Ascending aorta (tissue), 2 donors: ENCODE measurements at regions not wholly inside any gene's neighbourhood (a gene's known extent, or its start where the extent isn't known, plus 50 kb on each side); places are given as distances from the start of the nearest gene placed in this dataset.

Experiments used
- DNase-seq, 2 donors: peaks; one replicate each; pipeline ENCODE4 v3.0.0-alpha.2; 2019; ENCODE audit warnings: low spot score in 2 of 2
- H3K27ac ChIP-seq, 2 donors: fragments of 200-600 bp; sonication (generic); one replicate each; pipeline ENCODE4 v1.5.1; 2016 to 2017; ENCODE audit warnings: mild to moderate bottlenecking in 1 of 2
- H3K27me3 ChIP-seq: fragments of 200-600 bp; sonication (generic); one replicate; pipeline ENCODE4 v1.5.1; 2017
- H3K36me3 ChIP-seq, 2 donors: fragments of 200-600 bp; sonication (generic); one replicate each; pipeline ENCODE4 v1.5.1; 2016
- H3K4me1 ChIP-seq, 2 donors: fragments of 200-600 bp; sonication (generic); one replicate each; pipeline ENCODE4 v1.5.1; 2016 to 2017; ENCODE audit warnings: mild to moderate bottlenecking in 1 of 2
- H3K4me3 ChIP-seq, 2 donors: fragments of 200-600 bp; sonication (generic); one replicate each; pipeline ENCODE4 v1.5.1; 2016 to 2017; ENCODE audit warnings: mild to moderate bottlenecking in 1 of 2
- H3K9me3 ChIP-seq, 2 donors: fragments of 200-600 bp; sonication (generic); one replicate each; pipeline ENCODE4 v1.5.1; 2016
- intact Hi-C: fragments of 100-400 bp; cut with DNase I; formaldehyde crosslinking; loops from one replicate; pipeline ENCODE4 v1.15.1; 2023
- TF ChIP-seq, protein P1 (sequence below), 3 experiments: fragments of 200-600 bp in 2 of 3; fragments of 450-650 bp in 1 of 3; sonication (generic) in 2 of 3; IDR thresholded peaks; one replicate each; pipeline ENCODE4 v1.5.1; 2016 to 2019; ENCODE audit warnings: antibody characterized with exemption in 3 of 3, mild to moderate bottlenecking in 1 of 3, moderate library complexity in 1 of 3

DNA sequence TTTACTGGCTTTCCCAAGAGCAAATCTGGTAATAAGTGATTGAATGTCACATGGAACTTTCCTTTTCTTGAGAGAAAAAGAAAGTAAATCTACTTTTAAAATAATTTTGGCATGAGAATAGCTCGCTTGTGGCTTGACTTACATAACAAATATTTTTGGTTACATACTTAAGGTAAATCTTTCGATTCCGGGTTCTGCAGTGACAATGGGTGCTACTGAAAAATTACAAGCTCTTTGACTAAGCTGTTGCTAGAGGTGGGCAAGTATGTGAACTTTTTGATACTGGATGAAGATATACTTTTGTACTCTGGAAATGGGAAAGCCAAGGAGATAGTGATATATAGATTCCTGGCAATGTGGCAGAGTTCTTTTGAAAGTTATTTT is 51.9 kb upstream of the OTOL1 start:
- Histone ChIP-seq H3K27ac (no peak overlapping the region), H3K27me3 (no peaks in the 10 kb centered on the region), H3K4me3 (no peak overlapping the region), H3K36me3 (no peaks in the 10 kb centered on the region), H3K4me1 (no peaks in the 10 kb centered on the region), H3K9me3 (no peaks in the 10 kb centered on the region)
- TF ChIP-seq, protein P1, sequence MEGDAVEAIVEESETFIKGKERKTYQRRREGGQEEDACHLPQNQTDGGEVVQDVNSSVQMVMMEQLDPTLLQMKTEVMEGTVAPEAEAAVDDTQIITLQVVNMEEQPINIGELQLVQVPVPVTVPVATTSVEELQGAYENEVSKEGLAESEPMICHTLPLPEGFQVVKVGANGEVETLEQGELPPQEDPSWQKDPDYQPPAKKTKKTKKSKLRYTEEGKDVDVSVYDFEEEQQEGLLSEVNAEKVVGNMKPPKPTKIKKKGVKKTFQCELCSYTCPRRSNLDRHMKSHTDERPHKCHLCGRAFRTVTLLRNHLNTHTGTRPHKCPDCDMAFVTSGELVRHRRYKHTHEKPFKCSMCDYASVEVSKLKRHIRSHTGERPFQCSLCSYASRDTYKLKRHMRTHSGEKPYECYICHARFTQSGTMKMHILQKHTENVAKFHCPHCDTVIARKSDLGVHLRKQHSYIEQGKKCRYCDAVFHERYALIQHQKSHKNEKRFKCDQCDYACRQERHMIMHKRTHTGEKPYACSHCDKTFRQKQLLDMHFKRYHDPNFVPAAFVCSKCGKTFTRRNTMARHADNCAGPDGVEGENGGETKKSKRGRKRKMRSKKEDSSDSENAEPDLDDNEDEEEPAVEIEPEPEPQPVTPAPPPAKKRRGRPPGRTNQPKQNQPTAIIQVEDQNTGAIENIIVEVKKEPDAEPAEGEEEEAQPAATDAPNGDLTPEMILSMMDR (IDR thresholded peaks at IDR 0.05), result no peak
- no peak for DNase-seq
- intact Hi-C loops, result no loop called here

DNA sequence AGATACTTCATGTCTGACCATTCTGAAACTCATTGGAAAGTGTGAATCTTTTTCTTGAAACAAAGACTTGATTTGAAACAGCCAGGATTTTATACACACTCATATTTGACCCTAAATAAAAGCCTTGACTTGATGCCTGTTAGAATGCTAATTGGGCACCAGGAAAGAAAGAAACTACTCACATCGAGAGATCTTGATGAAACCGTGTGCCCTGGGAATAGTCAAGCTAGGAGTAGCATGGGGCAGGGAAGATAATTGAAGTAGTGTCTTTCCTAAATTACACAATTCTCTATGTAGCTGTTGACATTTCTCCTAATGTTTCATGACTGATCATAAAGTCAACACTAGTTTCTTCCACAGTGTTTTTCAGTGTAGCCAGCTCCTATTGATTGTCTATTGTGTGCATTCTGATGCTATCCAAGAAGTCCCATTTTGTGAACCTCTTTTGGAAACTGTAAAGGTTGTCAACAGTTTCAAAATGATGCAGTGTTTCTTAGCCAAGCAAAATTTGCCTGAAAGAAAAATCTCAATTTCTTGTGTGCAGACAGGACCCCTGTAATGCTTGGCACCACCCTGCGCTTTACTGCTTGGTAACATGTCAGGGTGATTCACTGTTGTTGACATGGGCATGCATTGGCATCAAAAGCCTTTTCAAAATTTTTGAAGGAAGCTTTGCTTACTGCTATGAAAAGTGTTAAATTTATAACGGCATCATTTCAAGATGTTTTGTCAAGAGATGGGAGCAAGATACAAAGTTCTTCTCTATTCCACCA is 52.5 kb upstream of the OTOL1 start:
- Histone ChIP-seq H3K27me3 (no peaks in the 10 kb centered on the region), H3K27ac (no peak overlapping the region), H3K4me1 (no peaks in the 10 kb centered on the region), H3K9me3 (no peaks in the 10 kb centered on the region), H3K4me3 (no peak overlapping the region), H3K36me3 (no peaks in the 10 kb centered on the region)
- DNase-seq, result no peak
- TF ChIP-seq, protein P1 (IDR thresholded peaks at IDR 0.05), result no peak
- intact Hi-C loops, result no loop called here

DNA sequence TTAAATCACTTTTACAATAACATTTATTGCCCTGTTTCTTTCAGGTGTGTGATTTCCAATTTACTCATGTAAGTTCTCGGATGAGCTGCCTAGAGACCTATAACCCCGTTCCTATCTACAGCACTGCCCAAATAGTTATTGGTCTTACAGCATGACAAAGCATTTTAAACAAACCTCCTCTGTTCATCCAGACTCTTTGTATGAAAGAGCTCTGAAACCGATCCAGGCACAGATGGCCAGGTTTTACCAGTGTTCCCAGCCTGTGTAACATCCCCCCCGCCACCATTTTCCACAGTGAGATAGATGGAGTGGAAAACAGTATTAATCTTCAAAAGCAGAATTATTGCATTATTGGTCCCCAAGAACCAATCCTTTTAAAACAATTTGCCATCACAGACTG is 59.0 kb upstream of the SPTSSB start:
- TF ChIP-seq, protein P1 (IDR thresholded peaks at IDR 0.05), result no peak
- Histone ChIP-seq H3K4me1 (no peaks in the 10 kb centered on the region), H3K27ac (no peak overlapping the region), H3K9me3 (no peaks in the 10 kb centered on the region), H3K27me3 (no peaks in the 10 kb centered on the region), H3K4me3 (no peak overlapping the region), H3K36me3 (no peaks in the 10 kb centered on the region)
- no peak for DNase-seq
- intact Hi-C loops, result no loop called here

DNA sequence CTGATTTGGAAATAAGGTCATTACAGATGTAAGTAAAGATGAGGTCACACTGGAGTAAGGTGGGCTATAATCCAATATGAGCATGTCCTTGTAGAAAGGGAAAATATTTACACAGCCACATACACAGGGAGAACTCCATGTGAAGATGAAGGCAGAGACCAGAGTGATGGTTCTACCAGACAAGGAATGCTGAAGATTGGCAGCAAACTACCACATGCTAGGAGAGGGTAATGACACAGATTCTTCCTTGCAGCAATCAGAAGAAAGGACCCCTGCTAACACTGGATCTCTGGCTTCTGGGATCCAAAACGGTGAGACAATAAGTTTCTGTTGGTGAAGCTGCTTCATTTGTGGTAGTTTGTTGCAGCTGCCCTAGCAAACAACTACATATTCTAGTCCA is 56.0 kb upstream of the SPTSSB start:
- intact Hi-C loops, result loop anchor here (10.0 kb wide), 2 partner anchors 503 to 723 kb away; no protein-coding TSS in a partner anchor
- Histone ChIP-seq H3K4me3 (no peak overlapping the region), H3K36me3 (no peaks in the 10 kb centered on the region), H3K4me1 (no peaks in the 10 kb centered on the region), H3K27me3 (no peaks in the 10 kb centered on the region), H3K9me3 (no peaks in the 10 kb centered on the region), H3K27ac (no peak overlapping the region)
- TF ChIP-seq, protein P1 (IDR thresholded peaks at IDR 0.05), result no peak
- no peak for DNase-seq

DNA sequence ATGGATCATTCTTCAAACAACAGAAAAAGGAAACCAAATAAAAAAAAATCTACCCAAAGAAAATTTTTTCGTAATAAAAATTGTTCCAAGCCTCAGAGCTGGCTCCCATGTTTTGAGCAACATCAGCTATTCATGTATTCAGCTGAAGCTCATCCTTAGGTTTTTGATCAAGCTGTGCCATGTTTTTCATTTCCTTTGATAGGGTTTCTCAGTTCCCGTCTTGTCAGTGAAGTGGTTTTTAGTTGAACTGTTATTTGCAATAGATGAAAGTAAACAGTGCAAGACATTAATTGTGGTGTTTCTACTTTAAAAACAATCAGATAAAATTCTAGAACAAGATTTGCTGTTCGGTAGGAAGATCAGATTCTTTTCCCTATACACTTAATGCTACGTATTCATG is 55.4 kb upstream of the SPTSSB start:
- TF ChIP-seq, protein P1 (IDR thresholded peaks at IDR 0.05), result no peak
- Histone ChIP-seq H3K4me1 (no peaks in the 10 kb centered on the region), H3K27me3 (no peaks in the 10 kb centered on the region), H3K4me3 (no peak overlapping the region), H3K36me3 (no peaks in the 10 kb centered on the region), H3K27ac (no peak overlapping the region), H3K9me3 (no peaks in the 10 kb centered on the region)
- intact Hi-C loops, result loop anchor here (10.0 kb wide), 2 partner anchors 502 to 722 kb away; no protein-coding TSS in a partner anchor
- DNase-seq, result no peak
